ENCODE measurements at regions not wholly inside any gene's neighbourhood (a gene's known extent, or its start where the extent isn't known, plus 50 kb on each side); places are given as distances from the start of the nearest gene placed in this dataset.

DNA sequence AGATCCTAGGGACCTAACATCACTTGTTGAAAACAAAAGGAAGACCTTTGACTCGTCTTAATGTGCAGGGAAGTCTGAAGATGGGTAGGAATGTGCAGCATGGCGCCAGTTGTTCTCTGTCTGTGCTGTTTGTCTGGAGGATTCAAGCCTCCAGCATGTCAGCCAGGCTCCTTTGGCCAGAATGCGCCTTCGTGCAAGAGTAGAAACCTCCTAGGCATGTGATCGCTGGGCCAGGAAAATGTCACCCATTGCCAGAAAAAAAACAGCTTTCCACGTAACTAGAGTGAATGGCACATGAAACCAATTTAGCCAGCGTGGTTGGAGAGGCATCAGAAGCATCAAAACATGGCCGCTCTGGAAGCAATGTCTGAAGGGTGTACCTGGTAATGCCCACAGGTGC, 132.7 kb downstream of the EDN1 start:
- H3K79me2 ChIP-seq (replicated peaks; ENCODE audit: insufficient read depth, low read length), result no peaks in the 10 kb centered on the region
- TF ChIP-seq POLR2AphosphoS5 (IDR thresholded peaks at IDR 0.05) (no peak), RAD21 (conservative IDR thresholded peaks at IDR 0.05) (no peak), MXI1 (conservative IDR thresholded peaks at IDR 0.05; ENCODE audit: poor library complexity, severe bottlenecking) (no peak), SMC3 (conservative IDR thresholded peaks at IDR 0.05; ENCODE audit: poor library complexity) (no peak), EZH2 (IDR thresholded peaks at IDR 0.05; ENCODE audit: borderline replicate concordance, insufficient read depth, low read length, poor library complexity, severe bottlenecking) (no peak), EP300 (conservative IDR thresholded peaks at IDR 0.05; ENCODE audit: poor library complexity, severe bottlenecking) (no peak), TAF1 (IDR thresholded peaks at IDR 0.05; ENCODE audit: low read depth) (no peak), REST (IDR thresholded peaks at IDR 0.05; ENCODE audit: borderline replicate concordance) (no peak)
- TF ChIP-seq, protein P1, sequence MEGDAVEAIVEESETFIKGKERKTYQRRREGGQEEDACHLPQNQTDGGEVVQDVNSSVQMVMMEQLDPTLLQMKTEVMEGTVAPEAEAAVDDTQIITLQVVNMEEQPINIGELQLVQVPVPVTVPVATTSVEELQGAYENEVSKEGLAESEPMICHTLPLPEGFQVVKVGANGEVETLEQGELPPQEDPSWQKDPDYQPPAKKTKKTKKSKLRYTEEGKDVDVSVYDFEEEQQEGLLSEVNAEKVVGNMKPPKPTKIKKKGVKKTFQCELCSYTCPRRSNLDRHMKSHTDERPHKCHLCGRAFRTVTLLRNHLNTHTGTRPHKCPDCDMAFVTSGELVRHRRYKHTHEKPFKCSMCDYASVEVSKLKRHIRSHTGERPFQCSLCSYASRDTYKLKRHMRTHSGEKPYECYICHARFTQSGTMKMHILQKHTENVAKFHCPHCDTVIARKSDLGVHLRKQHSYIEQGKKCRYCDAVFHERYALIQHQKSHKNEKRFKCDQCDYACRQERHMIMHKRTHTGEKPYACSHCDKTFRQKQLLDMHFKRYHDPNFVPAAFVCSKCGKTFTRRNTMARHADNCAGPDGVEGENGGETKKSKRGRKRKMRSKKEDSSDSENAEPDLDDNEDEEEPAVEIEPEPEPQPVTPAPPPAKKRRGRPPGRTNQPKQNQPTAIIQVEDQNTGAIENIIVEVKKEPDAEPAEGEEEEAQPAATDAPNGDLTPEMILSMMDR (IDR thresholded peaks at IDR 0.05; ENCODE audit: poor library complexity, severe bottlenecking), result no peak
- no peaks in the 10 kb centered on the region for H3F3A ChIP-seq (ENCODE audit: insufficient read depth, low read length, poor library complexity, severe bottlenecking)
- no peak overlapping the region for H3K9ac ChIP-seq (ENCODE audit: low read length)
- no peaks in the 10 kb centered on the region for H3K9me3 ChIP-seq (ENCODE audit: low read length)
- H2AFZ ChIP-seq (ENCODE audit: low read depth, low read length), result no peak overlapping the region
- H3K36me3 ChIP-seq (ENCODE audit: insufficient read depth, low read length), result no peaks in the 10 kb centered on the region
- no peak overlapping the region for H3K4me3 ChIP-seq (ENCODE audit: low read length)
- no peak overlapping the region for H3K4me2 ChIP-seq (ENCODE audit: low read length)
- no peak overlapping the region for H3K27ac ChIP-seq (ENCODE audit: low read length)
- no peaks in the 10 kb centered on the region for H4K20me1 ChIP-seq (ENCODE audit: insufficient read depth)
- no peaks in the 10 kb centered on the region for H3K9me2 ChIP-seq (ENCODE audit: insufficient read depth, low read length)
- no peaks in the 10 kb centered on the region for H3K27me3 ChIP-seq (ENCODE audit: insufficient read depth, low read depth, low read length)

DNA sequence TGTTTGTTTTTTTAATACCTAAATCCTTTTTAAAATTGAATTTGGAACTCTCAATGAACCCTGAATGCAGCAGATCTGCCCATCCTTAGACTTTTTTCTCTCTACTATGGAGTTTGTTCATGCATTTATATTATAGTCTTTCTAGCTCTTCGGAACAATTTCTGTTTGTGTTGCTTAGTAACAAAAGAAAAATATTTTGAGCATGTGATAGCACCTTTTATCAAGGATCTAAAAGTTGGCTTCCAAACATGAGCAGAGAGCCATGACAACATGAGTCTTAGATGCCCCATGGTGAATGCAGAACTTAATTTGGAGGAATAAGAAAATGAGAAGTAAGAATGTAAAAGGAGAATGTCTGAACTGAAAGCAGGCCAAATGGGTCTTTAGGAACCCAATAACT, 133.7 kb downstream of the EDN1 start:
- no peaks in the 10 kb centered on the region for H3K79me2 ChIP-seq (replicated peaks; ENCODE audit: insufficient read depth, low read length)
- no peak for TF ChIP-seq MXI1 (conservative IDR thresholded peaks at IDR 0.05; ENCODE audit: poor library complexity, severe bottlenecking)
- TF ChIP-seq, protein P1 (IDR thresholded peaks at IDR 0.05; ENCODE audit: poor library complexity, severe bottlenecking), result no peak
- TF ChIP-seq POLR2AphosphoS5 (IDR thresholded peaks at IDR 0.05), result no peak
- TF ChIP-seq REST (IDR thresholded peaks at IDR 0.05; ENCODE audit: borderline replicate concordance), result no peak
- no peak for TF ChIP-seq TAF1 (IDR thresholded peaks at IDR 0.05; ENCODE audit: low read depth)
- no peak for TF ChIP-seq RAD21 (conservative IDR thresholded peaks at IDR 0.05)
- no peak for TF ChIP-seq EP300 (conservative IDR thresholded peaks at IDR 0.05; ENCODE audit: poor library complexity, severe bottlenecking)
- no peak for TF ChIP-seq SMC3 (conservative IDR thresholded peaks at IDR 0.05; ENCODE audit: poor library complexity)
- TF ChIP-seq EZH2 (IDR thresholded peaks at IDR 0.05; ENCODE audit: borderline replicate concordance, insufficient read depth, low read length, poor library complexity, severe bottlenecking), result no peak
- H3K4me2 ChIP-seq (ENCODE audit: low read length), result no peak overlapping the region
- H3K9ac ChIP-seq (ENCODE audit: low read length), result no peak overlapping the region
- H3K27ac ChIP-seq (ENCODE audit: low read length), result no peak overlapping the region
- no peaks in the 10 kb centered on the region for H3K9me2 ChIP-seq (ENCODE audit: insufficient read depth, low read length)
- no peaks in the 10 kb centered on the region for H3K9me3 ChIP-seq (ENCODE audit: low read length)
- no peaks in the 10 kb centered on the region for H3F3A ChIP-seq (ENCODE audit: insufficient read depth, low read length, poor library complexity, severe bottlenecking)
- no peak overlapping the region for H3K4me3 ChIP-seq (ENCODE audit: low read length)
- H2AFZ ChIP-seq (ENCODE audit: low read depth, low read length), result no peak overlapping the region
- no peaks in the 10 kb centered on the region for H4K20me1 ChIP-seq (ENCODE audit: insufficient read depth)
- no peaks in the 10 kb centered on the region for H3K36me3 ChIP-seq (ENCODE audit: insufficient read depth, low read length)
- H3K27me3 ChIP-seq (ENCODE audit: insufficient read depth, low read depth, low read length), result no peaks in the 10 kb centered on the region
